Ovary (tissue), 3 donors: ENCODE measurements at regions not wholly inside any gene's neighbourhood (a gene's known extent, or its start where the extent isn't known, plus 50 kb on each side); places are given as distances from the start of the nearest gene placed in this dataset.

Experiments used
- CTCF ChIP-seq, 3 donors: fragments of 450-650 bp in 2 of 3; fragments of 200-600 bp in 1 of 3; IDR thresholded peaks; one replicate each; pipeline versions ENCODE4 v1.5.1 to v1.8.0; 2016 to 2022; ENCODE audit warnings: antibody characterized with exemption in 3 of 3, mild to moderate bottlenecking in 1 of 3
- EP300 ChIP-seq: sonication (generic); formaldehyde crosslinking; IDR thresholded peaks from one replicate; pipeline ENCODE4 v1.6.1; 2017; ENCODE audit warnings: antibody characterized with exemption
- POLR2A ChIP-seq: fragments of 450-650 bp; IDR thresholded peaks from one replicate; pipeline ENCODE4 v1.6.1; 2017; ENCODE audit warnings: antibody characterized with exemption, mild to moderate bottlenecking, moderate library complexity
- donor health status: DM: no; HTN: no; CAD: no.

GRCh38 chr14:98548071-98548686 is 723.8 kb downstream of the BCL11B start:
- no peak for TF ChIP-seq CTCF (IDR thresholded peaks at IDR 0.05)
- no peak for TF ChIP-seq POLR2A
- TF ChIP-seq EP300: no peak
